CD4-positive, alpha-beta T cell (primary cell): ENCODE measurements at regions not wholly inside any gene's neighbourhood (a gene's known extent, or its start where the extent isn't known, plus 50 kb on each side); places are given as distances from the start of the nearest gene placed in this dataset.

Source experiments
- ATAC-seq: fragments of 200-7000 bp; cut with Tn5 transposase; one replicate; pipeline ENCODE4 v1.10.0; 2022; ENCODE audit warnings: mild to moderate bottlenecking; ENCODE audit not compliant: poor library complexity
- CTCF ChIA-PET: fragments of 350-600 bp; sonication (Branson Sonifier 250); formaldehyde crosslinking; loops from one replicate; lab custom pipeline; 2021; ENCODE audit warnings: antibody characterized with exemption, inconsistent platforms; lab: Charles Lee
- POLR2A ChIA-PET: fragments of 350-600 bp; sonication (Branson Sonifier 250); formaldehyde crosslinking; loops from one replicate; lab custom pipeline; 2021; ENCODE audit warnings: antibody characterized with exemption, inconsistent platforms; lab: Charles Lee
- DNase-seq, 14 experiments: peaks; one replicate each; pipeline ENCODE4 v3.0.0-alpha.2; 2013 to 2020; ENCODE audit warnings: mixed read lengths in 2 of 14
- H3K27ac ChIP-seq, 2 donors: one replicate each; pipeline versions ENCODE4 v1.5.1 to v1.7.0; 2013; ENCODE audit warnings: low read length in 2 of 2, low read depth in 1 of 2, mild to moderate bottlenecking in 1 of 2
- H3K27me3 ChIP-seq, 2 experiments: 1 replicate in 1 of 2; 2 replicates in 1 of 2; pipeline versions ENCODE4 v1.6.1 to v1.7.0; 2013; ENCODE audit warnings: low read length in 2 of 2, control low read depth in 1 of 2, mild to moderate bottlenecking in 1 of 2, moderate library complexity in 1 of 2; ENCODE audit not compliant: insufficient read depth in 2 of 2, control insufficient read depth in 1 of 2
- H3K36me3 ChIP-seq: one replicate; pipeline ENCODE4 v1.6.1; 2013; ENCODE audit warnings: low read length, control low read depth; ENCODE audit not compliant: insufficient read depth
- H3K4me1 ChIP-seq: one replicate; pipeline ENCODE4 v1.6.1; 2013; ENCODE audit warnings: low read length, control low read depth; ENCODE audit not compliant: insufficient read depth
- H3K4me3 ChIP-seq: one replicate; pipeline ENCODE4 v1.5.1; 2013; ENCODE audit warnings: mild to moderate bottlenecking, low read length, moderate library complexity
- H3K9me3 ChIP-seq, 2 experiments: 1 replicate in 1 of 2; 2 replicates in 1 of 2; pipeline versions ENCODE4 v1.6.1 to v1.7.0; 2013; ENCODE audit warnings: low read length in 2 of 2, mild to moderate bottlenecking in 2 of 2, control low read depth in 1 of 2, moderate library complexity in 1 of 2; ENCODE audit not compliant: control insufficient read depth in 1 of 2, insufficient read depth in 1 of 2
- H3K27ac Mint-ChIP-seq: one replicate; pipeline ENCODE4 v1.8.0; 2020; ENCODE audit warnings: mixed read lengths
- H3K27me3 Mint-ChIP-seq: one replicate; pipeline ENCODE4 v1.8.0; 2021; ENCODE audit warnings: mixed read lengths
- H3K36me3 Mint-ChIP-seq: one replicate; pipeline ENCODE4 v1.8.0; 2021; ENCODE audit warnings: low read depth, mixed read lengths
- H3K4me1 Mint-ChIP-seq: one replicate; pipeline ENCODE4 v1.8.0; 2021; ENCODE audit warnings: low read depth, mixed read lengths
- H3K4me3 Mint-ChIP-seq: one replicate; pipeline ENCODE4 v1.8.0; 2020; ENCODE audit warnings: mild to moderate bottlenecking, mixed read lengths
- H3K9me3 Mint-ChIP-seq: one replicate; pipeline ENCODE4 v1.8.0; 2020; ENCODE audit warnings: mixed read lengths
- intact Hi-C, 2 experiments: fragments of 100-400 bp; cut with DNase I in 1 of 2; cut with micrococcal nuclease in 1 of 2; formaldehyde crosslinking; loops; one replicate each; pipeline versions ENCODE4 v1.15.1 to v1.9.0; 2023 to 2025; cut with DNase I, micrococcal nuclease
- TF ChIP-seq, protein P1 (sequence below): fragments of 200-600 bp; IDR thresholded peaks from one replicate; pipeline ENCODE4 v1.8.0; 2022; ENCODE audit warnings: antibody characterized with exemption, mild to moderate bottlenecking

DNA sequence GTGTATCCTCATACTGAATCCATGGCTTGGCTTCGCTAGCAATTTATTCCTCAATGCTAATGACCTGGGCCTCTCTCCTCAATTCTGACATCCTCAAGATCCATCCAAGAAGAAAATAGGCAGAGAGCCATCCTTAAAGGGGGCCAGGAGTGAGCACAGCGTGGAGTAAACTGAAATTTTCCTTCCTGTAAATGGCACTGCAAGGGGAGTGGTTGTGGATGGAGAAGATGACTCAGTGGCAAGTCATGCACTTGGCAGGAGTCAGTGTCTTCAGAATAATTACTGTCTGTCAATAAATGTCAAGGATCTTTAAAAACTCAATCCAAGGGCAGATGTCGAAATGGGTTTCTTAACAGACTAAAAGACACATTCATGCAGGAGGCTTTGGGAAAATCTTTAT lies 88.0 kb upstream of the TMEM132C start:
- H3K27me3 Mint-ChIP-seq = no peaks in the 10 kb centered on the region
- no peaks in the 10 kb centered on the region for H3K27me3 ChIP-seq
- ATAC-seq = no peak
- intact Hi-C loops = no loop called here
- no peak for DNase-seq
- H3K4me1 Mint-ChIP-seq = no peaks in the 10 kb centered on the region
- peaks cover 10% of the 10 kb centered on the region for H3K9me3 Mint-ChIP-seq
- H3K9me3 ChIP-seq = no peaks in the 10 kb centered on the region
- no peaks in the 10 kb centered on the region for H3K36me3 ChIP-seq
- no peak overlapping the region for H3K27ac ChIP-seq
- H3K4me3 ChIP-seq = no peak overlapping the region
- H3K4me1 ChIP-seq = no peaks in the 10 kb centered on the region
- no peak overlapping the region for H3K4me3 Mint-ChIP-seq
- TF ChIP-seq, protein P1, sequence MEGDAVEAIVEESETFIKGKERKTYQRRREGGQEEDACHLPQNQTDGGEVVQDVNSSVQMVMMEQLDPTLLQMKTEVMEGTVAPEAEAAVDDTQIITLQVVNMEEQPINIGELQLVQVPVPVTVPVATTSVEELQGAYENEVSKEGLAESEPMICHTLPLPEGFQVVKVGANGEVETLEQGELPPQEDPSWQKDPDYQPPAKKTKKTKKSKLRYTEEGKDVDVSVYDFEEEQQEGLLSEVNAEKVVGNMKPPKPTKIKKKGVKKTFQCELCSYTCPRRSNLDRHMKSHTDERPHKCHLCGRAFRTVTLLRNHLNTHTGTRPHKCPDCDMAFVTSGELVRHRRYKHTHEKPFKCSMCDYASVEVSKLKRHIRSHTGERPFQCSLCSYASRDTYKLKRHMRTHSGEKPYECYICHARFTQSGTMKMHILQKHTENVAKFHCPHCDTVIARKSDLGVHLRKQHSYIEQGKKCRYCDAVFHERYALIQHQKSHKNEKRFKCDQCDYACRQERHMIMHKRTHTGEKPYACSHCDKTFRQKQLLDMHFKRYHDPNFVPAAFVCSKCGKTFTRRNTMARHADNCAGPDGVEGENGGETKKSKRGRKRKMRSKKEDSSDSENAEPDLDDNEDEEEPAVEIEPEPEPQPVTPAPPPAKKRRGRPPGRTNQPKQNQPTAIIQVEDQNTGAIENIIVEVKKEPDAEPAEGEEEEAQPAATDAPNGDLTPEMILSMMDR = no peak
- ChIA-PET POLR2A (no interaction called here), CTCF (no interaction called here)
- H3K36me3 Mint-ChIP-seq = no peaks in the 10 kb centered on the region
- no peak overlapping the region for H3K27ac Mint-ChIP-seq

DNA sequence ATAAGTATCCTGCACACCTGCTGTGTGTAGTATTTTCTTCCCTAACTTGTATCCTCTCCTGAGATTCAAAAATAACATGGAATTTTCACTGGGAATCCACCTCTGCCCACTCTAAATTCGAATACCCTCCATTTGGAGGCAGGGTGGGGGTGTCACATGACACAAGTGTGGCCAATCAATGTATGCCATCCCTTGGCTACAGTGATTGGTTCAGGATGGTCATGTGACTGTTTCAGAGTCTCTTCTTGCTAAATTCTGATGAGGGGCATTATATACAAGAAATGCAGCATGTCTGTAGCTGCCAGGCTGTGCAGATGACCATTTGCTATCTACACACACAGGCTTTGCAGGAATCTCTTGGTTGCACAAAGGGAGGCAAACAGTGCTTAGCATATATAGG lies 86.8 kb upstream of the TMEM132C start:
- no peaks in the 10 kb centered on the region for H3K27me3 Mint-ChIP-seq
- Histone ChIP-seq H3K4me1 (no peaks in the 10 kb centered on the region), H3K27me3 (no peaks in the 10 kb centered on the region), H3K9me3 (no peaks in the 10 kb centered on the region), H3K4me3 (no peak overlapping the region), H3K27ac (no peak overlapping the region), H3K36me3 (no peaks in the 10 kb centered on the region)
- POLR2A ChIA-PET = no interaction called here
- ATAC-seq (no peak), DNase-seq (no peak)
- H3K9me3 Mint-ChIP-seq = peaks cover 12% of the 10 kb centered on the region
- no peak overlapping the region for H3K4me3 Mint-ChIP-seq
- H3K27ac Mint-ChIP-seq = no peak overlapping the region
- CTCF ChIA-PET = no interaction called here
- no peaks in the 10 kb centered on the region for H3K4me1 Mint-ChIP-seq
- TF ChIP-seq, protein P1 = no peak
- intact Hi-C loops = no loop called here
- H3K36me3 Mint-ChIP-seq = no peaks in the 10 kb centered on the region

DNA sequence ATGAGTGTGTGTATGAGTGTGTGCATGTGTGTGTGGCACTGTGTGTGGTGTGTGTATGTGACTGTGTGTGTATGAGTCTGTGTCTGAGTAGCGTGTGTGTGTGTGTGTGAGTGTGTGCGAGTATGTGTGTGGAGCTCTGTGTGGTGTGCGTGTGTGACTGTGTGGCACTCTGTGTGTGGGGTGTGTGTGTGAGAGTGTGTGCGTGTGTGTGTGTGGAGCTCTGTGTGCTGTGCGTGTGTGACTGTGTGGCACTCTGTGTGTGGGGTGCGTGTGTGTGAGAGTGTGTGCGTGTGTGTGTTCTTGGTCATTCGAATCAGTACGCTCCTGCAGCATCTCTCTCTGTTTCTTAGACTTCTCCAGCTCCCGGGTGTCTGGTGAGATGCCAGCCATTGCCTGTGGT lies 76.9 kb upstream of the TMEM132C start:
- Histone ChIP-seq H3K9me3 (peaks cover 0 to 36% of the 10 kb centered on the region in 2 experiments), H3K27me3 (no peaks in the 10 kb centered on the region), H3K36me3 (no peaks in the 10 kb centered on the region), H3K4me3 (no peak overlapping the region), H3K27ac (no peak overlapping the region), H3K4me1 (no peaks in the 10 kb centered on the region)
- Mint-ChIP-seq H3K4me3 (no peak overlapping the region), H3K4me1 (no peaks in the 10 kb centered on the region), H3K27ac (no peak overlapping the region), H3K27me3 (peaks cover 8% of the 10 kb centered on the region), H3K9me3 (peaks cover under 1% of the 10 kb centered on the region), H3K36me3 (no peaks in the 10 kb centered on the region)
- DNase-seq (no peak), ATAC-seq (no peak)
- intact Hi-C loops = no loop called here
- TF ChIP-seq, protein P1 = no peak
- ChIA-PET POLR2A (no interaction called here), CTCF (no interaction called here)
